NCI-H524 (cell line): ENCODE measurements at regions not wholly inside any gene's neighbourhood (a gene's known extent, or its start where the extent isn't known, plus 50 kb on each side); places are given as distances from the start of the nearest gene placed in this dataset.

Source experiments
- DNase-seq, 2 experiments: peaks; one replicate each; lab custom pipeline; 2025; lab: John Stamatoyannopoulos, UW

DNA sequence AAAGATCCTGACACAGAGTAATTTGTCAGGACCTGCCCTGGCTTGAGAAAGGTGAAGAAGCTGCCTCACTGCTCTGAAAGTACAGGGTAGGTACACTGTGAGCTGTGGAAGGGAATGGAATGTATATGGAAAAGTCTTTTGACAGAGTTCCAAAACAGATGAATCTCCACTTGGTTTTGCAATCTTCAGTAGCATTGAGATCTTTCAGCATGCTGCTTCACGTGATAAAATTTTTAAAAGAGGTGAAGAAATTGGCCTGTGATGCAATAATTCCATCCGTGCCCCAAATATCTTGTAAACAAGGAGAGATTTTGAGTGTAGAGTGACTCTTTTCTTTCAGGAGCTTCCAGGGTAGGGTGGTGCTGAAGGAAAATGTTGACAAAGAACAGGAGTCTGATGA is 123.1 kb downstream of the OSR1 start:
- DNase-seq = no peak

DNA sequence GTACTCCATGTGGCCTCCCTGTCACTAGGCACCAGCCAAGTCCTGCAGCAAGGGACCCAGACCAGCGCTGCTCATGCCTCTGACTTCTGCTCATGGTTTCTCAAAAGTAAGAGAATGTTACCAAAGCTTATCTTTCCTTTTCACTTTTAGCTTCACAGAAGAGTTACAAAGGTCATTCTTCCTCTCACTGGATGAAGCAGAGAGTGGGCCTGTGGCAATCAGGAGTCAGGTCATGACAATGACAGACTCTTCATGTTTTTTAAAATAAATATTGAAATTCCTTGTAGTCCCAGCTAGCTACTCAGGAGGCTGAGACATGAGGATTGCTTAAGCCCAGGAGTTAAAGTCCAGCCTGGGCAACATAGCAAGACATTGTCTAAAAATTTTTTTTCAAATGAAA is 126.1 kb downstream of the OSR1 start:
- no peak for DNase-seq

GRCh38 chr2:19231625-19232024 is 126.8 kb downstream of the OSR1 start:
- DNase-seq = no peak

- DNase-seq = no peak
These were observed 127.8 kb downstream of the OSR1 start for GRCh38 chr2:19230626-19231025.

GRCh38 chr2:19228715-19229114 is 129.7 kb downstream of the OSR1 start:
- peak; percentile 77 to 95 for DNase-seq

GRCh38 chr2:19228181-19228593 is 130.2 kb downstream of the OSR1 start:
- peak; percentile 59 to 91 for DNase-seq

DNA sequence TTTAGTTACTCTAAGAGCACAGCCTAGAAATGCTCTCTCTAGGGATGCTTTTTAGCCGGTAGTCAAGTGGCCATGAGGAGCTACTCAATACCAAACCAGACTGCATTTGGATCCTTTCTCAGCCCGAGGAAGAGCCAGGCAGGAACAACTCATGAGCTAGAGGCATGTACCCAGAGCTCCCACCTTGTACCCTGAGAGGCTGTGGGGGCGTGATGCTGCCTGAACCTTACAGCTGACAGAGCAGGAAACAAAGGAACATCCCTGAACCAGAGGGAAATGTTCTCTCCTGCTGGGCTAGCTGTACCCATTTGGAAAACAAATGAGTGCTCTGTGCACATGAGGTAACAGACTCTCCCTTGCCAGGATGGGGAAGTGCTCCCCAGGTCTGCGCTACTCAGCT is 131.6 kb downstream of the OSR1 start:
- DNase-seq = peak in 1 of 2 experiments; percentile 26

DNA sequence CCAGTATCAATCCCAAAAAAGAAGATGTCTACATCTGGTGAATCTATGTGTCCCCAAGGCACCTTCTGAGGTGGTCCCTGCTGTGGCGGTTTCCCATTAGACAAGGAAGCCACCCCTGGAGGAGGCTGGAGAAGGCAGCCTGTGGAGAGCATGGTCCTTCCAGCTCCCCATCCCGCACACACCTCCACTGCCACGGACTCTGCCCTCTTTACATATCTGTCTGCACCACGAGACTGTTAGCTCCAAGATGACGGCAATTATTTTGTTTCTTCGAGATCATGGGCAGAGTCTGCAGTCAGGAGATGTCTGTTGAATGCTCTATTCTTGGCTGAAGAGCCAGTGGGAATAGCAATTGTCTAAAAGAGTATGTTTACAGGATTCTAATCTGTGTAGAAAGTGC is 132.0 kb downstream of the OSR1 start:
- no peak for DNase-seq

DNA sequence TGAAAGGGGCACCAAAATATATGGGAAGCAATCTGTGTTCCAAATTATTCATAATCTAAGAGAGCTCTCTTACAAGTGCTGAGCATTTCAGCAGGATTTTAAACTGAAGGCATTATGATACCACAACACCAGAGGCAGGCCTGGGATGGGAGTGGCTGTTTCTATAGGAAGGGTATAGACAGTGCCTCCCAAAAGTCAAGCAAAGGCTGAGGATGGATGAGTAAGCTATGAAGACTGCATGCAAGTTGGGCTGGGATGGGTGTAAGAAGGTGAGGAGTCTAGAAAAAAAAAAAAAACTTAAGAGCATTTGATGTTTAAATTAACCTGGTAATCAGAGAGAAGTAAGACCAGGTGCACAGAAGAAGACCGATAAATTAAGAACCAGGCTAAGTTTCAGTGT is 132.5 kb downstream of the OSR1 start:
- DNase-seq = no peak

- DNase-seq = no peak
These were observed 133.3 kb downstream of the OSR1 start for GRCh38 chr2:19225126-19225525.

GRCh38 chr2:19224486-19224885 is 133.9 kb downstream of the OSR1 start:
- DNase-seq = no peak

GRCh38 chr2:19224011-19224410 is 134.4 kb downstream of the OSR1 start:
- no peak for DNase-seq

DNA sequence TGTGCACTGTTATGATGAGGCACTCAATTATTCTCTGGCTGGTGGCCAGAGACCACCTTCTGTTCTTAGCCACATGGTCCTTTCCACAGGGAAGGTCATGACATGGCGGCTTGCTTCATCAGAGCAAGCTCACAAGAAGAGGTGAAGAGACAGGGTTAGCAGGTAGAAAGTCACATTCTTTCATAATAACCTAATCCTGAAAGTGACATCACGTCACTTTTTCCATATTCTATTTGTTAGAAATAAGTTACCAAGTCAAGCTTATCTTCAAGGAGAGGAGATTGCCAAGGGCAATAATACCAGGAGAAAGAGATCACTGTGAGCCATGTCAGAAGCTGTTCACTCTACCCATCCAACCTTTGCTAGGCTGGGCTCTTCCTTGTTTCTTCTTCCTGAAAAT is 139.4 kb downstream of the OSR1 start:
- peak; percentile 8 to 67 for DNase-seq

- no peak for DNase-seq
These were observed 140.3 kb downstream of the OSR1 start for GRCh38 chr2:19218166-19218565.

GRCh38 chr2:19216676-19217602 is 141.5 kb downstream of the OSR1 start:
- DNase-seq = no peak

- DNase-seq = no peak
These were observed 142.2 kb downstream of the OSR1 start for GRCh38 chr2:19216238-19216637.

DNA sequence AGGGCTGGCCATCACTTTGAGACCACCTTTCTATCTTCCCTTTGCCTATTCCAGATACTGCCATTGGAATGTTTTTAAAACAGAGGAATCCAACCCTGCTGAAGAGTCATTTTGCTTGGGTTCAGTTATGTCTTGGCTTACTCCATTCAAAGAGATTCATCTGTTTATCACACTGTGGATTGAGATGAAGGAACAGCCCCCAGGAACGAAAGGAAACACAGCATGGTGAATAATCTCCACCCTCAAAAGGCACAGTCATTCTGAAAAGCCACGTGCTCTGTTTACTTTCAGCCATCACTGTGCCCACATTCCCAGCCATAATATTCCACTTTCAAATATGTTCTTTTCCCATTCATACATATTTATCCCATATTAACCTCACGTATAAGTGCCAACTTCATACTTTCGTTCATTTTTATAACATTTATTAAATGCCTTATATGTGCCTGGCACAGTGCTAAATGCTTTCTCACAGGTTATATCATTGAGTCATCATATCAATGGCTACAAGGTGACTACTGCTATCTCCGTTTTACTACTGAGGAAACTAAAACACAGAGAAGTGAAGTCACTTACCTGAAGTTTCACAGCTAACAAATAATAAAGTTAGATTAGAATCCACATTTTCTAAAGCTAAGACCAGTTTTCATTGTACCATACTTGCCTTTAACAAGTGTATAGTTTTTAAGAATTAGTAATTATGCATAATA is 143.6 kb downstream of the OSR1 start:
- DNase-seq = no peak

DNA sequence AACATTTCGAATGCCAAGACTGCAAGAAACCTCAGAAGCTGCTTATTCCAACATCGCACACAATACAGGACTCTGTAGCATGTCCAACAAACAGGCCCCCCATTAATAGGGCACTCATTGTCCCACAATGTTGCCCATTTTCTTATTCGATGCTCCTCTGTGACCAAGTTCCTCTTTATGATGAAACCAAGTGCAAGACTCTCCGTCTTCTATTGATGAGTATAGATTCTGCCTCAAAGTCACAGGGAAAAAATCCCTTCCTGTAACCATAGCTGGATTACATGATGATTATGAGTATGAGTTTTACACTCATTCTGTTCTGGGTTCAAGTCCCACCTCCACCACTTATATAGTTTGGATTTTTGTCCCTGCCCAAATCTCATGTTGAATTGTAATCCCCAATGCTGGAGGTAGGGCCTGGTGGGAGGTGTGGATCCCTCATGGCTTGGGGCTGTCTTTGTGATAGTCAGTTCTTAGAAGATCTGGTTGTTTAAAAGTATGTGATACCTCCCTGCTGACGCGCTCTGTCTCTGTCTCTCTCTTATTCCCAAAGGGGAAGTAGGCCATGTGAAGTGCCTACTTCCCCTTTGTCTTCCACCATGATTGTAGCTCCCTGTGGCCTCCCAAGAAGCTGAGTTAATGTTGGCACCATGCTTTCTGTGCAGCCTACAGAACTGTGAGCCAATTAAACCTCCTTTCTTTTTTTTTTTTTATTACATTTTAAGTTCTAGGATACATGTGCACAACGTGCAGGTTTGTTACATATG is 148.7 kb downstream of the OSR1 start:
- no peak for DNase-seq

DNA sequence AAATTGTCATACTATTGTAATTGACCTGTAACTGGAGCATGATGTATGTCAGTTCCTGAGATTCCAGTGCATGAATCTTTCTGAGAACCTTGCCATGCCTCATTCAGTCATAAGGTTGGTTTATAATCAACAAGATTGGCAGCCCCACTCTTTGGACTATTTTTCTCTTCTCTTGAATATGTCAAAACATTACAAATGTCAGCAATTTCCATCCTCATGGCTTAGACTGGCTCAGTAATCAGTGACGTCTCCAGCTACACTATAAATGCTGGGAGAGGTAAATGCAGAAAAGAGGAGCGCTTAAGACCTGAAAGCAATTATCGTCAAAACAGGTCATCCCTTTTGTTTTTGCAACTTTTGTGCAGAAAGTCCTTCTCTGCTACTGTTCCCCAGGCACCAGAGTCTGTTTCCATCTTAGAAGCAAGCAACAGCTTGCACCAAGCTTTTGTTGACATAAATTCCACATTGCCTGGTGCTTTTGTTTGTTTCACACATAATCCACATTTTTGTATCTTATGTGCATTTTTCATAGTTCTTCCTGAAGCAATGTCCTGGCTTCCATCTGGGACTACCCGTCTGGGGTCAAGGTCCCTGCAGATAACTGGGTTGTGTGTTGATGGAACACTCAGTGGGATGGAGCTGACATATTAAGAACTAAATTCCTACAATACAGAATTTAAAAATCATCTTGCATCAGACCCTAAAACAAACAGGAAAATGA is 149.8 kb downstream of the OSR1 start:
- no peak for DNase-seq

DNA sequence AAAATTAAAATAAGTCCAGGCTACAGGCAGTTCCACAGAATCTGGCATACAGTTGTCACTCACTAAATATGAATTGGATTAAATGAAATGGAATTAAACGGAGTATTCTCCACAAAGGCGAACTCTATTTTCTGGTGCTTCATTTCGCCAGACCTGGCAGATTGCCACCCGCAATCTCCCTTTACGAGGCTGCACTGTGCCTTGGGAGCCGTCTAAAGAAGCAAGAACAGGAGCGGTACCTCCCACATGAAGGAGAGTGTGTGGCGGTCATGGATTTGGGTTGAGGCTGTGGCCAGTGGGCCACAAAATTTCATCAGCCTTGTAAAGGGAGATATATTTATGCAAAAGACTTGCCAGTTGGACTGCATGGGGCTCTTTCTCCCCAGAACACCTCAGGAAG is 151.0 kb downstream of the OSR1 start:
- no peak for DNase-seq

DNA sequence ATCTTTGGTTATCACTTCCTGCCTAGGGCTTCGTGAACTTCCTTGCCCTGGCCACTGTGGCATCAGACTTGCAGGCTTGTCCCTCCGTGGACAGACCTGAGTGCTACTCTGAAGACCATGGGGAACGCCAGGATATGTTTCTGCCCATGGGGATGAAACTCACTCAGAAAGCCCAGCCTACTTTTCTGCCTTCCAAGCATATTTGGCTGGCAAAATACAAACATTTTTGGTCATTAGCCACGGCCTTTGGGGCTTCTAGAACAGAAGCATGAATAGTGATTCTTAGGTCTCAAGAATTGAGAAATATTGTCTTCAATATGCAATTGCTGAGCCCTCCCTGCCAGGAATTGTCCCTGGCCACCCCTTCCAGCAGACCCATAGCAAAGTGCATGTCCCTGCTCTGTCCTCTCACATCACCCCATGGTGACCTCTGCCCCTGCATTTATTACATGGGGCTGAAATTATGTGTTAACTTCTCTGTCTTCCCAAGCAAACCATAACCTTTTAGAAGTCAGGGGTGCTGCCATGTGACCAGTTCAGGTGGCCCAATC is 152.4 kb downstream of the OSR1 start:
- DNase-seq = no peak

DNA sequence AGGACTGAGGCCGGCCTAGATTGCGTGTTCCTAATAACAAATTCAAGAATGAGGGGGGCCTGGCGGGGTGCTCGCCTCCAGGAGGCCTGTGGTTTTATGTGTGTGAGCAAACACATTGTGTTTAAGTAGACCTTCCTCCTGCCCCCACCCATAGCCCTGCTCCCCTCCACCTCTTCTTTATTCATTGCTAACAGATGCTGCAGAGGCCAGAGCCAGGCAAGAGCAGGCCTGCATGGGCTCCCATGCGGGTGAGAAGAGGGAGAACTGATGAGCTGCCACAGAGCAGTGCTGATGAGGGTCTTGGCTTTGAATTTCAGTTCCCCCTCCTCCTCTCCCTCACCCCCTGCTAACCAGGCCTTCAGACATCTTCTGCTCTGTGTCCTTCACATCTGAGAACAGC is 154.6 kb downstream of the OSR1 start:
- no peak for DNase-seq
